ENCODE measurements at regions not wholly inside any gene's neighbourhood (a gene's known extent, or its start where the extent isn't known, plus 50 kb on each side); places are given as distances from the start of the nearest gene placed in this dataset.

GRCh38 chr9:85186218-85186585 lies 516.7 kb downstream of the NTRK2 start (continued):
- TF ChIP-seq NCOA1 (IDR thresholded peaks at IDR 0.05; ENCODE audit: low read depth) (no peak), BRCA1 (IDR thresholded peaks at IDR 0.05) (no peak), BRCA1 (CRISPR knock-in tag; IDR thresholded peaks at IDR 0.05) (no peak), ZSCAN32 (CRISPR knock-in tag; IDR thresholded peaks at IDR 0.05) (no peak), BMI1 (IDR thresholded peaks at IDR 0.05; ENCODE audit: low read length) (no peak), E2F8 (IDR thresholded peaks at IDR 0.05; ENCODE audit: low read depth, partially characterized antibody) (no peak), SOX6 (IDR thresholded peaks at IDR 0.05) (no peak)

- H3K36me3 ChIP-seq (ENCODE audit: control insufficient read depth, insufficient read depth, low read length) = no peaks in the 10 kb centered on the region
- ChIA-PET POLR2A (no interaction called here), CTCF (ENCODE audit: low intra/inter-chr PET ratio) (no interaction called here)
- H3K9me1 ChIP-seq (ENCODE audit: control insufficient read depth, insufficient read depth, low read length) = no peaks in the 10 kb centered on the region
- intact Hi-C loops (cut with micrococcal nuclease) = no loop called here
- no peak overlapping the region for H3K4me3 ChIP-seq
- no peaks in the 10 kb centered on the region for H3K27me3 ChIP-seq (ENCODE audit: control insufficient read depth in 2 of 2, insufficient read depth in 2 of 2, low read length in 2 of 2)
- no peaks in the 10 kb centered on the region for H3K4me1 ChIP-seq (replicated peaks in 1 of 2; ENCODE audit: control insufficient read depth in 2 of 2, insufficient read depth in 2 of 2, low read length in 2 of 2)
- in situ Hi-C loops (cut with MboI) = no loop called here
- no peaks in the 10 kb centered on the region for H4K20me1 ChIP-seq (replicated peaks; ENCODE audit: control insufficient read depth, insufficient read depth, low read length)
- H2AFZ ChIP-seq (ENCODE audit: low read depth, low read length) = no peak overlapping the region
- H3K4me2 ChIP-seq (ENCODE audit: insufficient read depth, low read length) = no peak overlapping the region
- FAIRE-seq (no peak), ATAC-seq (no peak), DNase-seq (ENCODE audit: extremely low read depth in 1 of 4, low spot score in 3 of 4) (no peak)
- H3K9ac ChIP-seq (ENCODE audit: insufficient read depth in 1 of 2, low read depth in 2 of 2, low read length in 2 of 2) = no peak overlapping the region
- no peak overlapping the region for H3K27ac ChIP-seq (ENCODE audit: extremely low read depth, low read depth, low read length)
- BruUV-seq (replicated peaks) = no TSS peak
- no peaks in the 10 kb centered on the region for H3K9me3 ChIP-seq (replicated peaks; ENCODE audit: control insufficient read depth, insufficient read depth, low read depth, low read length)
- 7% methylated on average over 2 of the region's 3 CpGs for WGBS (ENCODE audit: insufficient coverage, low coverage, missing lambda C conversion rate)
- H3K79me2 ChIP-seq (ENCODE audit: control insufficient read depth, insufficient read depth, low read length) = no peaks in the 10 kb centered on the region
- TF ChIP-seq ZBTB17 (CRISPR knock-in tag; IDR thresholded peaks at IDR 0.05) = no peak
- no peak for TF ChIP-seq ZNF174 (CRISPR knock-in tag; IDR thresholded peaks at IDR 0.05)
- no peak for TF ChIP-seq NEUROD1 (IDR thresholded peaks at IDR 0.05; ENCODE audit: borderline replicate concordance, low read depth, low read length, partially characterized antibody)
- no peak for TF ChIP-seq HDAC3 (IDR thresholded peaks at IDR 0.05; ENCODE audit: borderline replicate concordance, partially characterized antibody)
- TF ChIP-seq PCBP2 (IDR thresholded peaks at IDR 0.05; ENCODE audit: low read depth, low read length, poor library complexity, severe bottlenecking) = no peak
- TF ChIP-seq ZNF253 (CRISPR knock-in tag; conservative IDR thresholded peaks at IDR 0.05) = no peak
- TF ChIP-seq ZNF639 (CRISPR knock-in tag; conservative IDR thresholded peaks at IDR 0.05 in 1 of 2, IDR thresholded peaks at IDR 0.05 in 1 of 2) = no peak
- TF ChIP-seq HEY1 (CRISPR knock-in tag; IDR thresholded peaks at IDR 0.05; ENCODE audit: borderline replicate concordance) = no peak
- TF ChIP-seq SFPQ (IDR thresholded peaks at IDR 0.05; ENCODE audit: low read depth, low read length) = no peak
Observed at GRCh38 chr9:85185486-85186217, 516.1 kb downstream of the NTRK2 start.
